ENCODE measurements at regions not wholly inside any gene's neighbourhood (a gene's known extent, or its start where the extent isn't known, plus 50 kb on each side); places are given as distances from the start of the nearest gene placed in this dataset.

DNA sequence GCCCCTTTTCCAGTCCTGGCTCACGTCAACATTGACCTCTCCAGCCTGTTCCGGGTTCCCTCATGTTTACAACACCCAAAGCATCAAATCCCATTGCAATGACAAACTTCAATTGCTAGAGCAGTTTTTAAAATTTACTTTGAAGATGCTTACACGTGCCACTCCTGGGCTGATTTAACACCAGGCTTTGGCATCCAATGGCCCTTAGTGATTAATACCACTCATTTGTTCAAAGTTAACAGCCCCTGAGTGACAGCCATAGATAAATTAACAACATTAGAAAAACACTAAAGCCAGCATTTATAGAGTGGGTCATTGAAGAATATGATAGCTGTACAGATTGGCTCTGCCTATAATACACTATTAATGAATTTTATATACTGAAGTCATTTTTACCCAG, 135.1 kb downstream of the PMP22 start:
- ATAC-seq (ENCODE audit: low FRiP score) (no peak), DNase-seq (ENCODE audit: low spot score) (no peak)
- no peak for TF ChIP-seq CTCF (IDR thresholded peaks at IDR 0.05)

- TF ChIP-seq CTCF (IDR thresholded peaks at IDR 0.05) = no peak
- DNase-seq (ENCODE audit: low spot score) = no peak
- ATAC-seq (ENCODE audit: low FRiP score) = no peak
Measured at GRCh38 chr17:15124746-15125145, 140.4 kb downstream of the PMP22 start.

DNA sequence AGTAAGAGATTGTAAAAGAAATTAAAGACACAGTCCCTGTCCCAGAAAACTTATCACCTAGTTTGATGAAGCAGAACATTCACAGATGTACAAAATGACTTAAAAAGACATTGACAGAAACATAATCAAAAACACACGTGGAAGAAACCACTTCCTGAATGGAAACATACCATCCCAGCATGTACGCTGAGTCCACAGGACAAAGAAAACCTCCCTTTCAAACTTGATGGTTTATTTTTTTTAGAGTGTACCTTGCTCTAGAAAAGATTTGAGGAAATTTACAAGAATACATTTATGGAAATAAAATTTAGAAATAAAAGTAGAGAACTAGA, 140.9 kb downstream of the PMP22 start:
- ATAC-seq (ENCODE audit: low FRiP score) = no peak
- no peak for TF ChIP-seq CTCF (IDR thresholded peaks at IDR 0.05)

GRCh38 chr17:15123593-15124263, 141.4 kb downstream of the PMP22 start:
- DNase-seq (ENCODE audit: low spot score) = no peak
- no peak for TF ChIP-seq CTCF (IDR thresholded peaks at IDR 0.05)
- no peak for ATAC-seq (ENCODE audit: low FRiP score)

More for the DNA sequence above, 140.9 kb downstream of the PMP22 start:
- DNase-seq (ENCODE audit: low spot score) = no peak

- no peak for ATAC-seq (ENCODE audit: low FRiP score)
Measured at GRCh38 chr17:15122857-15123256, 142.3 kb downstream of the PMP22 start.

GRCh38 chr17:15121426-15121825, 143.7 kb downstream of the PMP22 start:
- DNase-seq (ENCODE audit: low spot score) = no peak
- TF ChIP-seq CTCF (IDR thresholded peaks at IDR 0.05) = no peak
- no peak for ATAC-seq (ENCODE audit: low FRiP score)

More at GRCh38 chr17:15122857-15123256, 142.3 kb downstream of the PMP22 start:
- TF ChIP-seq CTCF (IDR thresholded peaks at IDR 0.05) = no peak
- no peak for DNase-seq (ENCODE audit: low spot score)

- TF ChIP-seq CTCF (IDR thresholded peaks at IDR 0.05) = no peak
- ATAC-seq (ENCODE audit: low FRiP score) = no peak
- DNase-seq (ENCODE audit: low spot score) = no peak
Measured at GRCh38 chr17:15119968-15120367, 145.2 kb downstream of the PMP22 start.

All from omental fat pad (tissue), 3 donors.